ENCODE measurements at regions not wholly inside any gene's neighbourhood (a gene's known extent, or its start where the extent isn't known, plus 50 kb on each side); places are given as distances from the start of the nearest gene placed in this dataset.

DNA sequence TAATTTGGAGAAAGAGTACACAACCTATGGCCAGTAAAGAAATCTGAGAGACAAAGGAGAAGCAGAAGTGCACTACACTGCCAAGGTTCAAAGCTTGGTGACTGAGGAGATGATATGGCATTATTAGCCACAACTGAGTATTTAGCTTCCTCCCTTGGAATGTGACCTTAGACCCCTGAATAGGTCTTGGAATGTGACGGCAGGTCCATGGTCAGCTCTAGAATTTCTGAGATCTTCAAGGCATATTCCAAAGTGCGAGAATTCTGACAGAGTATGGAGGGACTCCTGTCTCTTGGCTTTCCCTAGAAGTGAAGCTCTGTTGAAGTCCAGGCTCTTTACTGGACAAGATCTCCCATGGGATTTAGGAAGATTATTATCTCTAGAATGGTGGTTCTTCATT, 130.0 kb upstream of the FN1 start:
- H3K9me3 ChIP-seq (ENCODE audit: low read length) = no peaks in the 10 kb centered on the region
- POLR2A ChIA-PET (ENCODE audit: unreplicated experiment) = no interaction called here
- no TSS peak for BruUV-seq (replicated peaks)
- no peaks in the 10 kb centered on the region for H3K79me2 ChIP-seq (ENCODE audit: low read length)
- no peak overlapping the region for H3K4me2 ChIP-seq (ENCODE audit: low read length)
- H4K20me1 ChIP-seq (ENCODE audit: low read length) = no peaks in the 10 kb centered on the region
- TF ChIP-seq, protein P1, sequence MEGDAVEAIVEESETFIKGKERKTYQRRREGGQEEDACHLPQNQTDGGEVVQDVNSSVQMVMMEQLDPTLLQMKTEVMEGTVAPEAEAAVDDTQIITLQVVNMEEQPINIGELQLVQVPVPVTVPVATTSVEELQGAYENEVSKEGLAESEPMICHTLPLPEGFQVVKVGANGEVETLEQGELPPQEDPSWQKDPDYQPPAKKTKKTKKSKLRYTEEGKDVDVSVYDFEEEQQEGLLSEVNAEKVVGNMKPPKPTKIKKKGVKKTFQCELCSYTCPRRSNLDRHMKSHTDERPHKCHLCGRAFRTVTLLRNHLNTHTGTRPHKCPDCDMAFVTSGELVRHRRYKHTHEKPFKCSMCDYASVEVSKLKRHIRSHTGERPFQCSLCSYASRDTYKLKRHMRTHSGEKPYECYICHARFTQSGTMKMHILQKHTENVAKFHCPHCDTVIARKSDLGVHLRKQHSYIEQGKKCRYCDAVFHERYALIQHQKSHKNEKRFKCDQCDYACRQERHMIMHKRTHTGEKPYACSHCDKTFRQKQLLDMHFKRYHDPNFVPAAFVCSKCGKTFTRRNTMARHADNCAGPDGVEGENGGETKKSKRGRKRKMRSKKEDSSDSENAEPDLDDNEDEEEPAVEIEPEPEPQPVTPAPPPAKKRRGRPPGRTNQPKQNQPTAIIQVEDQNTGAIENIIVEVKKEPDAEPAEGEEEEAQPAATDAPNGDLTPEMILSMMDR (conservative IDR thresholded peaks at IDR 0.05; ENCODE audit: low read depth, low read length) = no peak
- DNase-seq (no peak), ATAC-seq (no peak)
- H2AFZ ChIP-seq (ENCODE audit: low read length) = no peak overlapping the region
- H3K27ac ChIP-seq (ENCODE audit: low read length) = no peak overlapping the region
- no peaks in the 10 kb centered on the region for H3F3A ChIP-seq (ENCODE audit: low read length, unreplicated experiment)
- no peaks in the 10 kb centered on the region for H3K27me3 ChIP-seq (ENCODE audit: low read length)
- CTCF ChIA-PET = no interaction called here
- intact Hi-C loops (cut with micrococcal nuclease) = no loop called here
- no peaks in the 10 kb centered on the region for H3K4me1 ChIP-seq (ENCODE audit: insufficient read depth, low read length)
- no peak overlapping the region for H3K9ac ChIP-seq (ENCODE audit: low read length)
- H3K4me3 ChIP-seq (ENCODE audit: low read length) = no peak overlapping the region
- no peaks in the 10 kb centered on the region for H3K9me2 ChIP-seq (replicated peaks; ENCODE audit: low read length)
- H3K36me3 ChIP-seq (ENCODE audit: low read depth, low read length) = no peaks in the 10 kb centered on the region

- no TSS peak for BruUV-seq (replicated peaks)
- Histone ChIP-seq H3K4me1 (ENCODE audit: insufficient read depth, low read length) (peaks cover 17% of the 10 kb centered on the region), H3K4me2 (ENCODE audit: low read length) (no peak overlapping the region), H3F3A (ENCODE audit: low read length, unreplicated experiment) (no peaks in the 10 kb centered on the region), H4K20me1 (ENCODE audit: low read length) (no peaks in the 10 kb centered on the region), H3K9me2 (replicated peaks; ENCODE audit: low read length) (no peaks in the 10 kb centered on the region), H3K27me3 (ENCODE audit: low read length) (no peaks in the 10 kb centered on the region), H2AFZ (ENCODE audit: low read length) (no peak overlapping the region), H3K9me3 (ENCODE audit: low read length) (no peaks in the 10 kb centered on the region), H3K36me3 (ENCODE audit: low read depth, low read length) (no peaks in the 10 kb centered on the region), H3K9ac (ENCODE audit: low read length) (no peak overlapping the region), H3K79me2 (ENCODE audit: low read length) (no peaks in the 10 kb centered on the region), H3K27ac (ENCODE audit: low read length) (no peak overlapping the region), H3K4me3 (ENCODE audit: low read length) (no peak overlapping the region)
- DNase-seq (no peak), ATAC-seq (no peak)
- POLR2A ChIA-PET (ENCODE audit: unreplicated experiment) = no interaction called here
- no peak for TF ChIP-seq EZH2 (IDR thresholded peaks at IDR 0.05; ENCODE audit: low read length, unreplicated experiment)
- no peak for TF ChIP-seq EZH2phosphoT487 (IDR thresholded peaks at IDR 0.05; ENCODE audit: borderline replicate concordance, low read length)
- TF ChIP-seq, protein P1 (conservative IDR thresholded peaks at IDR 0.05; ENCODE audit: low read depth, low read length) = no peak
- CTCF ChIA-PET = no interaction called here
- intact Hi-C loops (cut with micrococcal nuclease) = no loop called here
These were observed 121.8 kb upstream of the FN1 start for GRCh38 chr2:215557701-215558100.

DNA sequence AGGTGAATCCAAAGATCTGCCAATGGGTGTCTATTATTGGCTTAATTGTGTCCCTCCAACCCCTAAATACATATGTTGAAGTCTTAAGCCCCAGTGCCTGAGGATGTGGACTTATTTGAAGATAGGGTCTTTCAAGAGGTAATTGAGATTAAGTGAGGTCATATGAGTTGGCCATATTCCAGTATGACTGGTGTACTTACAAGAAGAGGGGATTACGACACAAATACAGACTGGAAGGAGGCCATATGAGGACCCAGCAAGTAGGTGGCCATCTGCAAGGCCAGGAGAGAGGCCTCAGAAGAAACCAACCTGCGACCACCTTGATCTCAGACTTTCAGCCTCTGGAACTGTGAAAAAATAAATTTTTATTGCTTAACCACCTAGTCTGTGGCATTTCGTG, 121.1 kb upstream of the FN1 start:
- intact Hi-C loops (cut with micrococcal nuclease) = no loop called here
- POLR2A ChIA-PET (ENCODE audit: unreplicated experiment) = no interaction called here
- H3K4me3 ChIP-seq (ENCODE audit: low read length) = no peak overlapping the region
- H3K36me3 ChIP-seq (ENCODE audit: low read depth, low read length) = no peaks in the 10 kb centered on the region
- no peaks in the 10 kb centered on the region for H3K27me3 ChIP-seq (ENCODE audit: low read length)
- H3K9me3 ChIP-seq (ENCODE audit: low read length) = no peaks in the 10 kb centered on the region
- H3K27ac ChIP-seq (ENCODE audit: low read length) = no peak overlapping the region
- no TSS peak for BruUV-seq (replicated peaks)
- no peak overlapping the region for H3K9ac ChIP-seq (ENCODE audit: low read length)
- H3F3A ChIP-seq (ENCODE audit: low read length, unreplicated experiment) = no peaks in the 10 kb centered on the region
- no peak overlapping the region for H2AFZ ChIP-seq (ENCODE audit: low read length)
- H3K4me1 ChIP-seq (ENCODE audit: insufficient read depth, low read length) = peaks cover 17% of the 10 kb centered on the region
- no peaks in the 10 kb centered on the region for H3K79me2 ChIP-seq (ENCODE audit: low read length)
- no peaks in the 10 kb centered on the region for H4K20me1 ChIP-seq (ENCODE audit: low read length)
- ATAC-seq (no peak), DNase-seq (peak; percentile 6)
- H3K9me2 ChIP-seq (replicated peaks; ENCODE audit: low read length) = no peaks in the 10 kb centered on the region
- no peak overlapping the region for H3K4me2 ChIP-seq (ENCODE audit: low read length)
- CTCF ChIA-PET = no interaction called here
- TF ChIP-seq EZH2 (IDR thresholded peaks at IDR 0.05; ENCODE audit: low read length, unreplicated experiment) = no peak
- TF ChIP-seq, protein P1 (conservative IDR thresholded peaks at IDR 0.05; ENCODE audit: low read depth, low read length) = no peak
